ENCODE measurements at regions not wholly inside any gene's neighbourhood (a gene's known extent, or its start where the extent isn't known, plus 50 kb on each side); places are given as distances from the start of the nearest gene placed in this dataset.

- TF ChIP-seq CTCF (IDR thresholded peaks at IDR 0.05 in 4 of 5, conservative IDR thresholded peaks at IDR 0.05 in 1 of 5) (no peak), POLR2A (IDR thresholded peaks at IDR 0.05) (no peak)
Measured at GRCh38 chr2:6492573-6492972, 373.1 kb downstream of the CMPK2 start.

Data from gastrocnemius medialis (tissue), 4 donors.